Gastroesophageal sphincter (tissue), 4 donors: ENCODE measurements at regions not wholly inside any gene's neighbourhood (a gene's known extent, or its start where the extent isn't known, plus 50 kb on each side); places are given as distances from the start of the nearest gene placed in this dataset.

Source experiments
- ATAC-seq: fragments of 150-250 bp; one replicate; pipeline ENCODE4 v1.9.1; 2016; ENCODE audit warnings: mild to moderate bottlenecking, moderate library complexity
- H3K27ac ChIP-seq, 4 donors: fragments of 200-600 bp; sonication (generic) in 3 of 4; 1 replicate in 3 of 4; 2 replicates in 1 of 4; pipeline ENCODE4 v1.5.1; 2016 to 2019
- H3K27me3 ChIP-seq: fragments of 200-600 bp; sonication (generic); one replicate; pipeline ENCODE4 v1.5.1; 2019
- H3K36me3 ChIP-seq, 2 donors: fragments of 200-600 bp; sonication (generic); one replicate each; pipeline ENCODE4 v1.5.1; 2019; ENCODE audit warnings: control low read depth in 1 of 2
- H3K4me1 ChIP-seq, 3 donors: fragments of 200-600 bp; sonication (generic); 1 replicate in 2 of 3; 2 replicates in 1 of 3; pipeline ENCODE4 v1.5.1; 2016 to 2019; ENCODE audit warnings: control low read depth in 2 of 3
- H3K4me3 ChIP-seq, 2 donors: fragments of 200-600 bp; sonication (generic); one replicate each; pipeline ENCODE4 v1.5.1; 2019; ENCODE audit warnings: mild to moderate bottlenecking in 1 of 2, moderate library complexity in 1 of 2
- H3K9me3 ChIP-seq, 3 donors: fragments of 200-600 bp; sonication (generic); one replicate each; pipeline ENCODE4 v1.5.1; 2017 to 2019; ENCODE audit warnings: control low read depth in 2 of 3
- CTCF ChIP-seq, 4 experiments: fragments of 200-600 bp in 2 of 4; fragments of 450-650 bp in 2 of 4; sonication (generic) in 1 of 4; IDR thresholded peaks; one replicate each; pipeline ENCODE4 v1.5.1; 2017 to 2019; ENCODE audit warnings: antibody characterized with exemption in 4 of 4, mild to moderate bottlenecking in 2 of 4, moderate library complexity in 2 of 4
- EP300 ChIP-seq: sonication (generic); formaldehyde crosslinking; IDR thresholded peaks from one replicate; pipeline ENCODE4 v1.6.1; 2017; ENCODE audit warnings: antibody characterized with exemption, mild to moderate bottlenecking
- POLR2A ChIP-seq, 2 donors: fragments of 450-650 bp; IDR thresholded peaks; one replicate each; pipeline ENCODE4 v1.6.1; 2017; ENCODE audit warnings: antibody characterized with exemption in 2 of 2, mild to moderate bottlenecking in 2 of 2, moderate library complexity in 1 of 2
- POLR2AphosphoS5 ChIP-seq: sonication (generic); formaldehyde crosslinking; IDR thresholded peaks from one replicate; pipeline ENCODE4 v1.6.1; 2017; ENCODE audit warnings: antibody characterized with exemption
- WGBS, 2 donors: methylation state at CpG; one replicate each; pipeline ENCODE4 v1.1.5; 2018; ENCODE audit warnings: low coverage in 1 of 2; 5-methylcytosine and 5-hydroxymethylcytosine counted together

DNA sequence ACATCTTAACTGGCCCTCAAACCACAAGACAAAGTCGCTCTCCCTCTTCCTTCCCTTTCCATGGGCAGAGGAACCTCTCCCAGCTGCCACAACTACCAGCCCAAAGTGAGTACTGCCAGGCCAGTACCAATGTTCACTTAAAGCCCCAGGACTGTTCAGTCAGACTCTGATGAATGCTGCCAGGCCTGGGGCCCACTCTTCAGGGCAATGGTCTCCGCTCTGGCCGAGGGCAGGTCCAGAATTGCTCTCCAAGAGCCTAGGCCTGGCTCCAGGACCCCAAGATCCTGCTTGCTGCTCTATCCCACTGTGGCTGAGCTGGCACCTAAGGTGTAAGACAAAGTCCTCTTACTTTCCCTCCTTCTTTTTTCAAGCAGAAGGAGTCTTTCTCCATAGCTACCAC lies 790.9 kb downstream of the KLHL13 start:
- no peaks in the 10 kb centered on the region for H3K36me3 ChIP-seq
- no peaks in the 10 kb centered on the region for H3K4me1 ChIP-seq
- TF ChIP-seq POLR2AphosphoS5 = no peak
- no peak for TF ChIP-seq CTCF (IDR thresholded peaks at IDR 0.05)
- no peak for TF ChIP-seq POLR2A (IDR thresholded peaks at IDR 0.05)
- TF ChIP-seq EP300 = no peak
- no peak overlapping the region for H3K4me3 ChIP-seq
- peaks cover 0 to 4% (median 0%) of the 10 kb centered on the region in 3 donors for H3K9me3 ChIP-seq
- no peak overlapping the region for H3K27ac ChIP-seq
- ATAC-seq = no peak
- no CpG with 5 or more reads among the region's 3 CpGs for WGBS, 2 donors
- H3K27me3 ChIP-seq = no peaks in the 10 kb centered on the region

- no CpG with 5 or more reads among the region's 4 CpGs for WGBS, 2 donors
- Histone ChIP-seq H3K27me3 (no peaks in the 10 kb centered on the region), H3K36me3 (no peaks in the 10 kb centered on the region), H3K4me1 (no peaks in the 10 kb centered on the region), H3K9me3 (no peaks in the 10 kb centered on the region), H3K4me3 (no peak overlapping the region), H3K27ac (no peak overlapping the region)
- ATAC-seq = no peak
- TF ChIP-seq POLR2A (IDR thresholded peaks at IDR 0.05) (no peak), CTCF (IDR thresholded peaks at IDR 0.05) (no peak), POLR2AphosphoS5 (no peak), EP300 (no peak)
Measured at GRCh38 chrX:117305168-117305766, 811.3 kb downstream of the KLHL13 start.

GRCh38 chrX:117301086-117301485 lies 815.5 kb downstream of the KLHL13 start:
- no peak for TF ChIP-seq CTCF (IDR thresholded peaks at IDR 0.05)
- TF ChIP-seq EP300 = no peak
- no peak for TF ChIP-seq POLR2A (IDR thresholded peaks at IDR 0.05)
- no peak for TF ChIP-seq POLR2AphosphoS5
- H3K4me1 ChIP-seq = no peaks in the 10 kb centered on the region
- no peaks in the 10 kb centered on the region for H3K9me3 ChIP-seq
- H3K4me3 ChIP-seq = no peak overlapping the region
- no peak for ATAC-seq
- no peaks in the 10 kb centered on the region for H3K27me3 ChIP-seq
- H3K27ac ChIP-seq = no peak overlapping the region
- H3K36me3 ChIP-seq = no peaks in the 10 kb centered on the region
- WGBS, 2 donors = 67% methylated on average over 1 of the region's 1 CpG; no CpG with 5 or more reads in 1 of the 2 donors

GRCh38 chrX:117291760-117292159 lies 824.9 kb downstream of the KLHL13 start:
- no peak for ATAC-seq
- TF ChIP-seq POLR2A (IDR thresholded peaks at IDR 0.05) = no peak
- TF ChIP-seq EP300 = no peak
- no peak for TF ChIP-seq POLR2AphosphoS5
- no peak for TF ChIP-seq CTCF (IDR thresholded peaks at IDR 0.05)

DNA sequence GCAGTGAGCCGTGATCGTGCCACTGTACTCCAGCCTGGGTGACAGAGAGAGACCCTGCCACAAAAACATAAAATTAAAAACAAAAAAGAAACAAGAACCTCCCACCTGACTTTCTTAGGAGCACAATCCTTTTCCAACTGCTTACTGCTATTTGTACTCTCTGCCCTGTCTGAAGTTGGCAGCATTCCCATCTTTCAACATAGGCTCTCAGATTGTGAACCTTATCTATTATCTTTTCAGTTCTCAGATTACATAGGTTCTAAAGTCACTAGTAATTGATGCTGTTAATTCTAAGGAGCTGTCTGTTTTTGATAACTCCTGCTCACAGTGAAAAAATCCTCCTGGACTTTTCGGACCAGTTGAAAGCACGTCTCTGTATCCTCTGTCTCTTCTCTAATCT lies 812.2 kb upstream of the CT83 start:
- no peak overlapping the region for H3K27ac ChIP-seq
- H3K4me1 ChIP-seq = no peaks in the 10 kb centered on the region
- 0 to 53% methylated on average over 1 to 4 of the region's 4 CpGs for WGBS, 2 donors
- H3K36me3 ChIP-seq = no peaks in the 10 kb centered on the region
- no peak for TF ChIP-seq CTCF (IDR thresholded peaks at IDR 0.05)
- no peak for TF ChIP-seq POLR2AphosphoS5
- TF ChIP-seq EP300 = no peak
- no peak for TF ChIP-seq POLR2A (IDR thresholded peaks at IDR 0.05)
- H3K27me3 ChIP-seq = no peaks in the 10 kb centered on the region
- no peak for ATAC-seq
- no peak overlapping the region for H3K4me3 ChIP-seq
- H3K9me3 ChIP-seq = no peaks in the 10 kb centered on the region

More at GRCh38 chrX:117291760-117292159, 824.9 kb downstream of the KLHL13 start:
- Histone ChIP-seq H3K9me3 (no peaks in the 10 kb centered on the region), H3K27me3 (no peaks in the 10 kb centered on the region), H3K27ac (no peak overlapping the region), H3K4me1 (no peaks in the 10 kb centered on the region), H3K36me3 (no peaks in the 10 kb centered on the region), H3K4me3 (no peak overlapping the region)
- 33% methylated on average over 1 of the region's 1 CpG; no CpG with 5 or more reads in 1 of the 2 donors for WGBS, 2 donors
